Epithelial cell of esophagus (primary cell): ENCODE measurements at regions not wholly inside any gene's neighbourhood (a gene's known extent, or its start where the extent isn't known, plus 50 kb on each side); places are given as distances from the start of the nearest gene placed in this dataset.

ENCODE experiments used
- DNase-seq: peaks from one replicate; pipeline ENCODE4 v3.0.0; 2010; ENCODE audit warnings: low read depth
- H3K4me3 ChIP-seq: 2 replicates; pipeline ENCODE4 v1.5.1; 2011; ENCODE audit warnings: mild to moderate bottlenecking, low read length, control low read depth
- CTCF ChIP-seq: IDR thresholded peaks from 2 replicates; pipeline ENCODE4 v1.5.1; 2011; ENCODE audit warnings: low read depth, mild to moderate bottlenecking, low read length, control low read depth, inconsistent platforms; ENCODE audit not compliant: insufficient read depth; ENCODE audit errors: missing control alignments

GRCh38 chr6:164331026-164331425 is 916.5 kb downstream of the QKI start:
- H3K4me3 ChIP-seq, result no peak overlapping the region
- no peak for DNase-seq
- TF ChIP-seq CTCF, result no peak

GRCh38 chr6:164325168-164325567 is 910.6 kb downstream of the QKI start:
- H3K4me3 ChIP-seq, result no peak overlapping the region
- TF ChIP-seq CTCF, result no peak
- DNase-seq, result no peak

DNA sequence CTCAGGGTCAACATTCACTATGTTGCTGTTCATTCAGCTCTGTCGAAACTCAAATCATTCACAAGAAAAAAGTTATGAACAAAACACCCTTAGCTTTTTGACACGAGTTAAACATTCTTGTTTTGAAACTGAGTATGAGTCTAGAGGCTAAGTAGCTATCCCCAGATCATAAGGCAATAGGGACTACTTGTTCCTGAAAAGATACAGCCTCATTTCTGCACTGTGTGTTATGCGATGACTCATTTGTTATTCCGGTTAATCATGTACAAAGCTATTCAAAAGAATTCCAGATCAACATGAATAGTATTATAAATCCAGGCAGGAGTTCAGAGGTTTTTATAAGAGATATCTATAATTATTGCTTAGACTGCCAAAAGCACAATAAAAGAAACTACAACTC is 908.0 kb downstream of the QKI start:
- H3K4me3 ChIP-seq, result no peak overlapping the region
- TF ChIP-seq CTCF, result no peak
- peak; percentile 81 for DNase-seq

GRCh38 chr6:164321297-164321696 is 906.8 kb downstream of the QKI start:
- TF ChIP-seq CTCF, result no peak
- H3K4me3 ChIP-seq, result no peak overlapping the region
- no peak for DNase-seq

- no peak overlapping the region for H3K4me3 ChIP-seq
- no peak for DNase-seq
- TF ChIP-seq CTCF, result no peak
These were observed 900.9 kb downstream of the QKI start for GRCh38 chr6:164315376-164315775.

DNA sequence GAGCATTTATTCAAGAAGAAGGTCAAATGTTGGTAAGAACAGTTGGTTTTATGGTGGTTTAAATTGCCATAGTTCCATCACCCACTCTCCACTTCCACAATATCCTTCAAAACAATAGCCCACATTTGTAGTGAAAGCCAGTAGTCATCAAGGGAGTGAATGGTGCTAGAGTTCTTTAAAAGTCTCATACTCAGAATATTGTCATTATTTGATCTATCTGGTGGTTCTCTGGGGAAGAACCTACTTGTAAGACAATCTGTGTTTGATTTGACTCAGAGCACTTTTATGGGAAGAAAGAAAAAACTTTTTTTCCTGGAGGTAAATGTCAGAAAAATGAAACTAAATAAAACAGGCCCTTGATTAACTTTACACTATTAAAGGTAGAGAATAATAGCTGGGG is 893.8 kb downstream of the QKI start:
- no peak for TF ChIP-seq CTCF
- no peak overlapping the region for H3K4me3 ChIP-seq
- DNase-seq, result no peak

GRCh38 chr6:164303102-164303964 is 888.8 kb downstream of the QKI start:
- TF ChIP-seq CTCF, result no peak
- no peak overlapping the region for H3K4me3 ChIP-seq
- no peak for DNase-seq
